BJ (cell line): ENCODE measurements at regions not wholly inside any gene's neighbourhood (a gene's known extent, or its start where the extent isn't known, plus 50 kb on each side); places are given as distances from the start of the nearest gene placed in this dataset.

Source experiments
- CTCF ChIA-PET: fragments of 350-600 bp; formaldehyde crosslinking; extraction: SDS; loops from one replicate; lab custom pipeline; 2021; ENCODE audit warnings: antibody characterized with exemption, inconsistent platforms; lab: Yijun Ruan, JAX
- POLR2A ChIA-PET: fragments of 300-600 bp; sonication (Branson Sonifier 250); formaldehyde crosslinking; extraction: SDS; loops from one replicate; lab custom pipeline; 2021; ENCODE audit warnings: antibody characterized with exemption; lab: Charles Lee
- DNase-seq: peaks from one replicate; pipeline ENCODE4 v3.0.0-alpha.2; 2011; ENCODE audit warnings: low read depth
- H3K27me3 ChIP-seq: 2 replicates; pipeline ENCODE4 v1.6.0; 2011; ENCODE audit warnings: low read length; ENCODE audit not compliant: control insufficient read depth, insufficient read depth
- H3K36me3 ChIP-seq: 2 replicates; pipeline ENCODE4 v1.5.1; 2011; ENCODE audit warnings: low read length; ENCODE audit not compliant: control insufficient read depth, insufficient read depth
- H3K4me3 ChIP-seq: 2 replicates; pipeline ENCODE4 v1.5.1; 2011; ENCODE audit warnings: low read depth, mild to moderate bottlenecking, control low read depth, low read length
- CTCF ChIP-seq: IDR thresholded peaks from 2 replicates; pipeline ENCODE4 v1.5.1; 2011; ENCODE audit warnings: low read depth, mild to moderate bottlenecking, control low read depth, inconsistent platforms, low read length, moderate library complexity; ENCODE audit not compliant: insufficient read depth

DNA sequence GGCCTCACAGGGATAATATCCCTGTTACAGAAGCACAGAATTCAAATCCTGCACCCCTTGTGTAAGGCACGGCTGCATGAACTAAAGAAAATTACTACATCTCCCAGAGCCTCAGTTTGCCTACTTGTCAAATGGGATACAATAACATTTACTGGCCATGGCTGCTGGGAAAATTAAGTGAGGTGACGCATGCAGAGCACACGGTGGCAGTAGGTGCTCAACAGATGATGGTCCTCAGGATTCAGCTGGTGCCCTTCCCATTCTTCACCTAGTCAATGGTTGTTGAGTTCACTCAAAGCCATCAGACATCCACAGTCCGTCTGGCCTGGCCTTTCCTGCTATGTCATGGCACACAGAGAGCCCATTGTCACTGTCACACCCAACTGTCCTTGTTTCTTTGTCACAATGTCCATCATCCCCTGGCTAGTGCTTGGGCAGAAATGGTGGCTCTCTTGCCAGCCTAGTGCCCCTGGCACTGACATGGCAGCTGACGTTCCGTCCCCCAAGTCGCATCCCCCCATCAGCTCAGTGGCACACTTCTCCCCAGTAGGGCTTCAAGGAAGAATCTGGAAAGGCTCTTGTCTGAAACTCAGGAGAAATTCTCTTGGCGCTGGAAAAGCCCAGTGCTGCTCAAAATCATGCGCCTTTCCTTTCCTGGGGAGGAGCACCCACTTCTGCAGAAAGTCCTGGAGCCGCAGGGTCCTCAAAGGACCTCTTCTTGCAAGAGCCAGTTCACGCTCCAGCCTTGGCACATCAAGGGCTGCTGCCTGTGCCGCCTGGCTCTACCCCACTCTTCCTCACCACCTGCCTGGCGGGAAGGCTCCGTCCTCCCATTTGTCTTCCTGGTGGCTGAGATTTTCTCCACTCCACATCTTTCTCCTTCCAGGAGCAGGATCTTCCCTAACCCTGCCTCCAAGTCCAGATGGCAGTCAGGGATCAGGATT, 55.9 kb upstream of the SLC66A3 start:
- TF ChIP-seq CTCF = no peak
- no peaks in the 10 kb centered on the region for H3K36me3 ChIP-seq
- no peaks in the 10 kb centered on the region; the same call in none of the 2 replicates for H3K27me3 ChIP-seq
- no peak overlapping the region for H3K4me3 ChIP-seq
- CTCF ChIA-PET = no interaction called here
- POLR2A ChIA-PET = no interaction called here
- no peak for DNase-seq

DNA sequence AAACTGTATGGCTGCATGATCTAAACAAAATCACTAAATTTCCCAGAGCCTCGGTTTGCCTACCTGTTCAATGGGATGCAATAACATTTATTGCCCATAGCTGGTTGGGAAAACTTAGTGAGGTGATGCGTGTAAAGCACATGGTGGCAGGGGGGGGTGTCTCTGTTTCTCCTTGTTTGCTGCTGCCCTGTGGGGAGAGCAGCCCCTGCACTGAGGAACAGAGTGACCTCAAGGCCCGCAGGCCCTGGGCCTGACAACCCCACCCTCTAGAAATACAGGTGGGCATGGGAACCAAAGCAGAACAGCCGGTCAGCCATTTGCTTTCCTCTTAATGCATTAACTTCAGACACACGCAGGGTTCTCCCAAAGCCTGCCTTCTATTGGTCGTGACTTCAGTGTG, 55.1 kb upstream of the SLC66A3 start:
- no peak for DNase-seq
- ChIA-PET POLR2A (no interaction called here), CTCF (no interaction called here)
- H3K36me3 ChIP-seq = no peaks in the 10 kb centered on the region
- H3K4me3 ChIP-seq = no peak overlapping the region
- TF ChIP-seq CTCF = no peak
- no peaks in the 10 kb centered on the region; the same call in none of the 2 replicates for H3K27me3 ChIP-seq

DNA sequence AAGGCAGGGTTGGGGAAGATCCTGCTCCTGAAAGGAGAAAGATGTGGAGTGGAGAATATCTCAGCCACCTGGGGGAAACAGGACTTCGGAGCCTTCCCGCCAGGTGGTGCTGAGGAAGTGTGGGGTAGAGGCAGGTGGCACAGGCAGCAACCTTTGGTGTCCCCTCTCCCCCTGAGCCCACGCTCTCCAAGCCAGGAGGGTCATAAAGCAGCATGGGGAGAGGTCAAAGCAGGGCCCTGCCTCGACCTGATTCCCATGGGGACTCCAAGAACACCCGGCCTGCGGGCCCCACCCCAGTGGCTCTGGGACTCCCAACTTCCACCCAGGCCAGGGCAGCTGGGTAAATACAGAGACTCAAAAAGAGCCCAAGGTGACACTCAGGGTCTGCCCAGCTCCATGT, 54.3 kb upstream of the SLC66A3 start:
- POLR2A ChIA-PET = no interaction called here

GRCh38 chr2:11101430-11101829, 53.8 kb upstream of the SLC66A3 start:
- no peak for DNase-seq
- POLR2A ChIA-PET = no interaction called here
- no peaks in the 10 kb centered on the region; the same call in 1 of the 2 replicates for H3K27me3 ChIP-seq
- CTCF ChIA-PET = interaction anchor here (1.3 kb wide), 1 partner anchor 269 kb away, joined by 4 read pairs; no protein-coding TSS in a partner anchor
- no peak overlapping the region for H3K4me3 ChIP-seq
- H3K36me3 ChIP-seq = no peaks in the 10 kb centered on the region
- no peak for TF ChIP-seq CTCF

More for the DNA sequence above, 54.3 kb upstream of the SLC66A3 start:
- no peak for TF ChIP-seq CTCF
- no peak for DNase-seq
- Histone ChIP-seq H3K4me3 (no peak overlapping the region), H3K36me3 (no peaks in the 10 kb centered on the region), H3K27me3 (no peaks in the 10 kb centered on the region; the same call in 1 of the 2 replicates)
- CTCF ChIA-PET = no interaction called here

DNA sequence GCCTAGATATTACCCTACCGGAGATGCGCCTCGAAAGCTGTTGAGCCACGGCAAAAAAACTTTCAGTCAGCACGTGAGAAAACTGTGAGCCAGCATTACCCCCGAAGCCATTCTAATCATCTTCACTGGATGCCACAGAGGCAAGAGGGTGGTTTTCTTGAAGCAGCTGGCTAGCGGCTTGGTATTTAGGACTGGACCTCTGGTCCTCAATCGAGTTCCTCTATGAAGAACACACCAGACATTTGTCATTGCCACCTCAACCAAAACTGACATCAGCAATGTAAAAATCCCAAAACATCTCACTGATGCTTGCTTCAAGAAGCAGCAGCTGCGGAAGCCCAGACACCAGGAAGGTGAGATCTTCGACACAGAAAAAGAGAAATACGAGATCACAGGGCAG, 52.8 kb upstream of the SLC66A3 start:
- H3K36me3 ChIP-seq = no peaks in the 10 kb centered on the region
- DNase-seq = no peak
- CTCF ChIA-PET = interaction anchor here (1.3 kb wide), 1 partner anchor 270 kb away, joined by 4 read pairs; no protein-coding TSS in a partner anchor
- H3K27me3 ChIP-seq = no peaks in the 10 kb centered on the region; the same call in 1 of the 2 replicates
- no peak for TF ChIP-seq CTCF
- POLR2A ChIA-PET = no interaction called here
- no peak overlapping the region for H3K4me3 ChIP-seq
